NCI-H345 (cell line): ENCODE measurements at regions not wholly inside any gene's neighbourhood (a gene's known extent, or its start where the extent isn't known, plus 50 kb on each side); places are given as distances from the start of the nearest gene placed in this dataset.

Source experiments
- DNase-seq: peaks from one replicate; lab custom pipeline; 2025; lab: John Stamatoyannopoulos, UW

DNA sequence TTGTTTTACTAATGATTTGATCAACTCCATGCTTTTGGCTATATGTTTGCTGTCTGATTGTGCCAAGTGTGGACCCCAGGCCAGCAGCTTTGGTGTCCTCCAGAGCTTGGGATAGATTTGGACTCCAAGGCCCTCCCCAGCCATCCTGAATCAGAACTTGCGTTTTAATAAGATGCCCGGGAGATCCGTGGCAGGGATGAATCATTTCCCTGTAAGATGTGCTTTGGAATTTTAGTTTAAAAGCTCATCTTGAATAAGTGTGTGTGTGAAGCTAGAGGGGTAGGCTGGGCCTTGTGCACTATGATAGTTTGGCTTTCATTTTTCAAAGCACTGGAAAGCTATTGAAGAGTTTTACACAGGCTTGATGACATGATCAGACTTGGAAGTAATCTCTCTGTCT is 66.2 kb upstream of the SDK1 start:
- DNase-seq = no peak

DNA sequence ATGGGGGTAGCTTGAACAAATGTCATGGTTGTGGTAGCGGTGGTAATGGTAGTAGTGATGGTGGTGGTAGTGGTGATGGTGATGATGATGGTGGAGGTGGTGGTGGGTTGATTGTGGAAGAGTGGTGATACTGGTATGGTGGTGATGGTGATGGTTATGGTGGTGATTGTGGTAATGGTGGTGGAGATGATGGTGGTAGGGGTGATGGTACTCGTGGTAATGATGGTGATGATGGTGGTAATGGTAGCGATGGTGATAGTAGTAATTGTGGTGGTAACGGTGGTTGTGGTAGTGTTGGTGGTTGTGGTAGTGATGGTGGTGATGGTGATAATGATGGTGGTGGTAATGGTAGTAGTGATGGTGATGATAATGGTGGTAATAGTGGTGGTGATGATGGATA is 65.7 kb upstream of the SDK1 start:
- DNase-seq = no peak

DNA sequence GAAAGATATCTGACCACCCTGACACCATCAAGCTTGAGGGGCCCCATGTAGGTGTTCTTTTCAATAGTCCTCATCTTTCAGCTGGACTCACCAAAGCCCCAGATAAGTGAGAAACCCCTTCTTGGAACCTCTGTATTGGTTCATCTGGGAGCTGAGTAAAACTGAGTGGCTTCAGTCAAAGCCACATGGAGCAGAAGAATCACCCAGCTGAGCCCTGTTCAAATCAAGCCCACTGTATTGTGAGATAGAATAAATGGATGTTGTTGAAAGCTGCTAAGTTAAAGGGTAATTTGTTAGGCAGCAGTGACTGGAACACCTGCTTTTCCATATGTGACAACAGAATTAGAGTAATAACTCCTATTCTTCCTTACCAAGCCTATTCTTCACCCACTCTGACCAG is 64.8 kb upstream of the SDK1 start:
- DNase-seq = no peak

DNA sequence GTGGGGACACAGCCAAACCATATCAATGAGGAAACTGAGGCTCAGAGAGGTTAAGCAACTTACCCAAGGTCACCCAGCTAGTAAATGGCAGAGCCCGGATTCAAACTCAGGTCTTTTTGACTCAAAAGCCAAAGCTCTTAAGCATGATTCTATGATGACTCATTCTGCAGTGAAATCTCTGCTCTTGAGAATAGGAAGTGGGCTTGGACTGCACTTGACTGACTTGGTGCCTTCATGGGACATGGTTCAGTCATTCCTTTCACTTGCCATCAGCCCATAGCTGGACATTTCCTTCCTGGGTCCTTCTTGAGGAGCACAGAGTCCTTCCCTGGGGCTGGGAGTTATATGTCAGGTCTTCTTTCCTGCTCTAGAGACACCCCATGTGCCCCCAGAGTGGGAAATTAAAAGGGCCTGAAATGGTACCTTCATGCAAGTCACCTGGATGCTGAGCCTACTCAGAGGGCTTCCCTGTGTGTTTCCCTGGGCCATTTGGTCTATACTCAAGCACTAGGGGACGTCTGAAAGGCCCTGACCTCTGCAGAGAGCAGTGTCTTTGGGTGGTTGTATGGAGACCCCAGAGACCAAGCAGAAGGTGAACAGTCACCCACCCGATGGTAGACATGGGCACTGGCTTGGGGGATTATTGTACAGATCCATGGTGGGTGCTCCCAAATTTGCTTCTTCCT is 62.4 kb upstream of the SDK1 start:
- DNase-seq = no peak

DNA sequence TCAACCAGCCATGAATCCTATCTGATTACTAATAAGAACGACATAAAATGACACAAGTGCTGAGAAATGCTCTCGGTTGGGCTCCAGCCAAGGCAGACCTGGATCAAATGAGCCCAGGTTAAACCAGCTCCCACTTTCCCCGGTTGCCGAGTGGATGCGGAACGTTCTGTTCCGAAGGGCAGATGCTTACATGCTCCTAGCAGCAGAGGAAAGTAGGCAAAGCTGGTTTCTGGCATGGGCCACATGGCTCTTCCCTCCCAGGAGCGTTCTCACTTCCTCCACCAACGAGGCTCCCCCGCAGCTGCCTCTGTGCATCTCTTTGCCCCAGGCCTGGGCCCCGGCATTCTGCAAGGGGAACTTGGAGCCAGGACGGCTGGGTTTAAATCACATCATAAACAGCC is 61.8 kb upstream of the SDK1 start:
- no peak for DNase-seq

DNA sequence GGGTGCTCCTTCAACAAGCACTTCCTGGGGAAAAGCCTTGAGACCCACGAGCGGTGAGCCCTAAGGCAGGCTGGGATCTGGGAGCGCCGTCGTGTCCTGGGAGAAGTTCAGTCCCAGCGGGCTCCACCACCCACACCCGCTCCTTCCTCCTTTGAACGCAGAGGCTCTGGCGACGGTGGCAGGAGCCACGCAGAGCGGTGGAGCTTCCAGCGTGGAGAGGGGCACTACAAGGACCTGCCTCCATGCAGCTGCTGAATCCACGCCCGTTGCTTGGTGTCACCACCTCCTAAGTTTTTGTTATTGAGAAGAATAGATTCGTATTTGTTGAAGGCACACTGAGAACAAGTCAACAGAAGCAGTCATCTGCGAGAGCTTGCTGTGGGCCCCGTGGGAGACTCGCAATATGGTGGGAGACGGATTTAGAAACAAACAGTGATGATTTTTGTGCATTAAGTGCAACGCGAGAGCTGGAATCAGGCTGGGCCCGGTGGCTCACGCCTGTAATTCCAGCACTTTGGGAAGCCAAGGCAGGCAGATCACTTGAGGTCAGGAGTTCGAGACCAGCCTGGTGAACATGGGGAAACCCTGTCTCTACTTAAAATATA is 60.1 kb upstream of the SDK1 start:
- peak; percentile 30 for DNase-seq

DNA sequence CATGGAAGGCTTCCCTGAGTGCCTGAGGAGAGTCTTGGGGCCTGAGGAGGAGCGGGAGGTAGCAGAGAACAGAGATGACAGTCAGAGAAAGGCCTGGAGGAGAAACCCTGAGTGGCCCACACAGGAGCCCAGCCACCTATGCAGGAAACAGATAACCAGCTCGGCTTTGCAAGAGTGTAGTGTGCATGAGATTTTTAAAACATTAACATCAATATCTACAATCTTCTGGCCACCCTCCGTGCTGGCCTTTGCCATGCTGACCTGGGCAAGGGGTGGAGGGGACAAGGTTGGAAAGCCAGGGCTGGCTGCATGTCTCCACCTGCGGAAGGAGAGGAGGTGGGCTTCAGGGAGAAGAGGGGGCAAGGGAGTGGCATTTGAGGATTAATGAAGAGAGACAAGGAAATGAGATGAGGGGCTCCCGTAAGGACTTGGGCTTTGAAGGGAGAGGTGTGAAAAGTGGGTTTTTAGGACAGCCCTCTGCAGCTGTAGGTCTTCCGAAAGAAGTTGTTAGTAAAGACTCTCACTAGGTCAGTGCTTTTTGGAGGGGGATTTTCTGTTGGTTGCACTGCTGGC is 59.3 kb upstream of the SDK1 start:
- no peak for DNase-seq

DNA sequence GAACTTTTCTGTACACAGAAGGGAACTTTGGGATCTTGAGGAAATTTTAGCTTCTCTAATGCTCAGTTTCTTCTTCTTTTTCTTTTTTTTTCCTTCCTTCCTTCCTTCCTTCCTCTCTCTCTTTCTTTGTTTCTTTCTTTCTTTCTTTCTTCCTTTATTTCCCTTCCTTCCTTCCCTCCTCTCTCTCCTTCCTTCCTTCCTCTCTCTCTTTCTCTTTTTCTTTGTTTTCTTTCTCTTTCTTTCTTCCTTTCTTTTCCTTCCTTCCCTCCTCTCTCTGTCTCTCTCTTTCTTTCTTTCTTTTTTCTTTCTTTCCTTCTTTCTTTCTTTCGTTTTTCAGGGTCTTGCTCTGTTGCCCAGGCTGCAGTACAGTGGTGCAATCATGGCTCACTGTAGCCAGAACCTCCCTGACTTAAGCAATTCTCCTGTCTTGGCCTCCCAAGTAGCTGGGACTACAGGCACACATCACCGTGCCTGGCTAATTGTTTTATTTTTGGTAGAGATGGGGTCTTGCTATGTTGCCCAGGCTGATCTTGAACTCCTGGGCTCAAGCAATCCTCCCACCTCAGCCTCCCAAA is 58.6 kb upstream of the SDK1 start:
- DNase-seq = no peak

DNA sequence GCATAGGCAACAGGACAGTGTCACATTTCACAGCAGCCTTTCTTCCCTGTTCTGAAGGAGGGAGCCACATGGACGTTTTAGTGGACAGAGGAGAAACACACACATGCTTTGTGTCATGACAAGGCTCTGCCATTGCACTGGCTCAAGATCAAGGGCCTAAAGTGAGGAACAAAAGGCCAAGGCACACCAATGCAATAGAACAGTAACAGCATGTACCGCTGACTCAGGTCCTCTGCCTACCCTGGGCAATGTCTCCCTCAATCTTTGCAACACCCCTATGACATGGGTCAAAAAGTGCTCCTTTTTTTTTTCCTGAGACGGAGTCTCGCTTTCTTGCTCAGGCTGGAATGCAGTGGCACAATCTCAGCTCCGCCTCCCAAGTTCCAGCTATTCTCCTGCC is 57.8 kb upstream of the SDK1 start:
- DNase-seq = no peak

DNA sequence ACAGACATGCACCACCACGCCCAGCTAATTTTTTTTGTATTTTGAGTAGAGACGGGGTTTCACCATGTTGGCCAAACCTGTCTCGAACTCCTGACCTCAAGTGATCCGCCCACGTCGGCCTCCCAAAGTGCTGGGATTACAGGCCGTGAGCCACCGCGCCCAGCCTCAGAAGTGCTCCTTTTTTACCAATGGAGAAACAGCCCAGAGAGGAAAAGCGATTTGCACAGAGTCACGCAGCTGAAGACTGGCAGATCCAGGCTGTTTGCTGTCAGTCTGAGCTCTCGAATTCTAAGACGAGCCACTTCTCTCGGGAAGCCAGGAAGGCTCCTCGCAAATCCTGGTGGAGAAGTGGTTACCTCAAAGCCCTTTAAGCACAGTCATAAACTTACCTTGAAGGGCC is 57.4 kb upstream of the SDK1 start:
- DNase-seq = no peak

DNA sequence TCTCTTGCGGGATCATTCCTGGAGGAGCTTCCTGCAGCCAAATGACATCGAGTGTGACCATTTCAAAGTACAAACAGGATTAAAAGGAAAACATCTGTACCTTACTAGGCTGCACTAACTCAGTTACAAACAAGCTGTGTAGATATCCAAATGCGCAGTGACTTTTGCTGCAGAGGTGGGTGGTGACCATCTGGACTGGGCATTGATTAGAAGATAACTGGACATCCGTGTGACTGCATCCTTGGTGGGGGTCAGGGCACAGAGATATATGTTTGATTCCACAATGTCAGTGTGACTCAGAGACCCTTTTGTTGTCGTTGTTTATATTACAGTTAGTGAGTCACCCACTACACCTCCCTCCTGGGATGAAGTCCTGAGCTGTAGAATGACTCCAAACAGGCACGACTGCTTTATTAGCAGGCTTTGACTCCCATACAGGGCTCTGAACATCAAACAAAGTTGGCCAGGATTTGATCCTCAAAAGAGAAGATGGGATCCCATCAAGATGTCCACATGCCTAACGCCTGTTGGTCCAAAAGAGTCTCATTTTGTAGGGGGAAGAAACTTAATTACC is 56.7 kb upstream of the SDK1 start:
- DNase-seq = peak; percentile 21

DNA sequence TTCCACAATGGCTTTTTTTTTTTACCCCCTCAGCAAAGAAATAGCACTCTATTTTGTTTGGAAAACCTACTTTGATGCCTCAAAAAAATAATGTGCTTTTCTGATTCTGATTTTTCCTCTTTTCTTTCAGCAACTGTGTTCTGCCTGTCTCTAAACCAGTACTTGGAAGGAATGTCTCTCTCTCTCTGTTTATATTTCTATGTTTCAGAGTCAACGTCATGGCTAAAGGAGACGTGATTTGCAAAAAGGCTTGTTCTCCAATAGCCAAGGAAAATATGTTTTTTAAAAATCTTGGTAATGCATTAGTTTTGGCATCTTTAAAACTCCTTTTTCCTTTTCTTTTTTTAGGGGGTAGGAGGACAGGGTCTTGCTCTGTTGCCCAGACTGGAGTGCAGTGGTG is 56.0 kb upstream of the SDK1 start:
- no peak for DNase-seq

DNA sequence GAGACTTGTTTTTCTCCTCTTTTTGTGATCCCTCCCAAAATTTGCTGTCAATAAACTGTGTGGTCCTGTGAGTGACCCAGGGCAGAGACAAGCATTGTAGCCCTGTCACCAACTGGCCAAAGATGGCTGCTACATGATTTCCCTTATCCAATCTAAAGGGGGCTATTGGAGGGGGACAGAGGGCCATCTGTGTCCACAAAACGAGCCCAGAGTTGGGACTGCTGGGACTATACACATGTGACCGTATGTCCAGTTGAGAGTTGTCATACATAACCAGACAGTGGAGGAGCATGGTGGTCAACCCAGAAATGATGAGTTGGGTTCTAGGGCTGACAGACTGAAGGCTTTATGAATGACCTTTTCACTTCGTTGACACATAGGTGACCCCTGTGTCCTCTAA is 55.3 kb upstream of the SDK1 start:
- no peak for DNase-seq

DNA sequence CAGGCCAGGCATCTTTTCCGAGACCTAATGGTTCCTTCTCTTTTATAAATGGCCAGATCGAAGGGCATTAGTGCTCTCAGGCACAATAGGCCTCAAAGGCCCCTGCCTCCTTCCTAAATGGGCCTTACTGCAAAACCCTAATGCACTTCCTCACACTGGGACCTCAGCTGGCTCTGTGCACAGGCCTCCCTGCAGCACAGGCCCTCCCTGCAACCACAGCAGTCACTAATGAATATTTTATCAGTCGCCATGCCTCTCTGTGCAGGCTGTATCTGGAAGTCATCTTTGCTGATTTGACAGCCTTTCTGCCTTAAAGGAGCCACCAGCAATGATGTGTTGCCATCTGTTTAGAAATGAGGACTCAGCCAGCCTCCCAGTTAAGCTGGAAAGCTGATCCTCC is 54.9 kb upstream of the SDK1 start:
- DNase-seq = no peak

DNA sequence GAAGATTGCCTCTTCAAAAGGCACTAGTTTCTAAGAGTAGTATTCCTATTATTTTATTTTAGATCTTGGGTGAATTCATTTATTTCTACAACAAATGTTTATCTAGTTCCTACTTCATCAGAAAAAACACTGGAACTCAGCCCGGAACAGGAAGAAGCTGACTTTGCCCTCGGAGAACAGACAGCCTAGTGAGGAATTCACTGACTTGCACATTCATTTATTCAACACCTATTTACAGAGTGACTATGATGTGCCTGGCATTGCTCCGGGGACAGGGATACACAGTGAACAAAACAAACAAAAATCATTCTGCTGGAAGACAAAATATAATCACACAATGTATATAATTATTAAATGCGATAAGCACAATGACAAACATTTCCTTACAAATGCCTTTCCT is 54.4 kb upstream of the SDK1 start:
- DNase-seq = no peak

DNA sequence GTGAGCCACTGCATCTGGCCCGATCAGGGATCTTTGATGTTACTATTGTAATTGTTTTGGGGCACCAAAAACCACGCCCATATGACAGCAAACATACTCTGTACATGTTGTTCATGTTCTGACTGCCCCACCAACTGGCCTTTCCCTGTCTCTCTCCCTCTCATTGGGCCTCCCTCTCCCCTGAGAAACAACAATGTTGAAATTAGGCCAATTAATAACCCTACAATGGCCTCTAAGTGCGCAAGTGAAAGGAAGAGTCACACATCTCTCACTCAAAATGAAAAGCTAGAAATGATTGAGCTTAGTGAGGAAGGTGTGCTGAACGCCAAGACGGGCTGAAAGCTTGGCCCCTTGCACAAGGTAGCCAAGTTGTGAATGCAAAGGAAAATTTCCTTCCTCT is 50.3 kb upstream of the SDK1 start:
- DNase-seq = no peak
